SIG-M5 treated with dmso at 0.1 percent for 504 hours (cell line): ENCODE measurements at regions not wholly inside any gene's neighbourhood (a gene's known extent, or its start where the extent isn't known, plus 50 kb on each side); places are given as distances from the start of the nearest gene placed in this dataset.
"Not testable (repeated sequence)": the region's sequence is repeated elsewhere in the genome, so short reads cannot be mapped to it uniquely, and the experiment has no call there.

Experiments used
- DNase-seq: peaks from one replicate; lab custom pipeline; 2025; ENCODE audit not compliant: unreplicated experiment; lab: John Stamatoyannopoulos, UW

DNA sequence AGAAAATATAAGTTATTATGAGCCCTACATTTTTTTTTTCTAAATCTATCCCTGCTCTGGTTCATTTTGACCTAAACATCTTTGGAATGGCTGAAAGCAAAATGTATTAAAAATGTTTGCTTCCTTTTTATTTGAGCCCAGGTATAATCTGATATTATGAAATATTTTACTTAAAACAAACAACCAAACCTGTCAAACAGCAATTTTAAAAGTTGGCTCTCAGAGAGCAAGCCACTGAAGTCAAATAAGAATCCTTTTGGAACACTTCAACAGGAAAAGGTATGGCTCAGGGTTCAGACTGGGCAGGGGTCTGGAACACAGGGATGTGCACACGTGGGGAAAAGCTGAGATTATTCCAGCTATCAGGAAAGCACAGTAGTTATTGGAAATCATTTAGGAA is 782.9 kb downstream of the CCSER2 start:
- DNase-seq, result no peak

DNA sequence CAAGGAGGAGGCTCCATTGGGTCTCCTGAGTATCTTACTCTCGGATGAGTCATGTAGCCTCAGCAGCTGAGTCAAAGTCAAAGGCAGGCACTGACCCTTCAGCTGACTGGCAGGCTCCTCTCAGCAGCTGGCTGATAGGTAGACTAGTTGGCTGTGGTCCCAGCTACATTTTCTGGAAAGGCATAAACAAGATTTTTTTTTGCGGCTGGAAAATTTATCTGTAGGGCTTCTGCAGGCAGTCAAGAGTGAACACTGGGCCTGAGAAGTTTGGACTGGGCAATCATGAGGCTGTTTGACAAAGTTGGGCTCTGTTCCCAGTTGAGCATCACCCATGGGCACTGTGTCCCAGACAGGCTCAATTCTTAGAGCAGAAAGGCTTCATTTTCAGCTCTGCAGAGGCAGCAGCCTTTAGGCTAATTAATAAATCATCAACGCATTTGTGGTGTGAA is 796.2 kb downstream of the CCSER2 start:
- DNase-seq, result no peak

DNA sequence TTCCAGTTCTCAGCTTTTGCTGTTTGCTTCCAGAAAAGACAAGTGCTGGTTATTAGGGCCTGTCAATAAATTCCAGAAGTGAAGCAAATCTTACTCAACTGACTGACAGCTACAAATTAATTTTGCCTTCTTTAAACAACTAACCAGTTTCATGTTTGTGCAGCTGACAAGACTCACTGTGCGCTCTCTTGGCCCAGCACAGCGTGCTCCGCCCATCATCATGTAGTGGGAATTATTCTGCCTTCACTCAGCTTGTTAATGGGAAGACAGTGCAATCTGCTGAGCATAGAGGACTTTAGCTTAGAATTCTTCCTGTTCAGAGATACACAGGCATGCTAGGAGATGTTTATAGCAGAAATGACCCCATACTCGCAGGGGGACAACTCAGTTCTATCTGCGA is 808.9 kb downstream of the CCSER2 start:
- DNase-seq, result no peak

DNA sequence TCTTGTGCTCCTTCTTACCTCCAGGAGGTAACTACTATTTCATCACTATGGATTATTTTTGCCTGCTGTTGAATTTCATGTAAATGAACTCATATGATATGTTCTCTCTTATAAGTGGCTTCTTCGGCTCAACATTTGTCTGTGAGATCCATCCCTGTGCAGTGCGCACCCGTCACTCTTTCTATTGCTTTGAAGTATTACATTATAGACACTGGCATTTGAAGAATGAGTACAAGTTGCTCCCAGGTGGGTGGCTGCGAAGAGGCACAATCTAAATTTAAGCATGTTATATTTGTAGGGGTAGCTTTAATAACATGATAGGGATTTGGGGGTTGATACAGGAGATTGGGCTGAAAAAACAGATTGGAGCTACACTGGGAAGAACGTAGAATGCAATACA is 809.7 kb downstream of the CCSER2 start:
- DNase-seq, result no peak

DNA sequence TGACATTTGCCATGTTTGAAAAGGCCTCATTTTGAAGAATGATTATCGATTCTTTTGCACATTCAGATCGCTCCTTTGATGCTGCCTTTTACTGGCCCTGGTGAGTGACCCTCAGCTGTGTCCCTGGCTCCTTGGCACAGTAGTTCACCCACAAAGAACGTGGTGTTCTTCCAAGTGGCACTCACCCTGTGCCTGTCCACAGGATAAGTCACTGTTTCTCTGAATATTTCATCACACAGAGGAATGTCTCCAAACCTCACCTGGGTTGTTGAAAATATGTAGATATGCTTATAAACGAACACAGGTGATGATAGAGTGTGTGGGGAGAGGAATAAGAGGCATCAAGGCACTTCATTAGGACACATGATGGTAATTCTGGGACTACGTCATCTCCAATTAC is 810.7 kb downstream of the CCSER2 start:
- no peak for DNase-seq

DNA sequence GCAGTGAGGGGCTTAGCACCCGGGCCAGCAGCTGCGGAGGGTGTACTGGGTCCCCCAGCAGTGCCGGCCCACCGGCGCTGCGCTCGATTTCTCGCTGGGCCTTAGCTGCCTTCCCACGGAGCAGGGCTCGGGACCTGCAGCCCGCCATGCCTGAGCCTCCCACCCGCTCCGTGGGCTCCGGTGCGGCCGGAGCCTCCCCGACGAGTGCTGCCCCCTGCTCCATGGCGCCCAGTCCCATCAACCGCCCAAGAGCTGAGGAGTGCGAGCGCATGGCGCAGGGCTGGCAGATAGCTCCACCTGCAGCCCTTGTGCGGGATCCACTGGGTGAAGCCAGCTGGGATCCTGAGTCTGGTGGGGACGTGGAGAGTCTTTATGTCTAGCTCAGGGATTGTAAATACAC is 813.1 kb downstream of the CCSER2 start:
- not testable (repeated sequence) for DNase-seq

DNA sequence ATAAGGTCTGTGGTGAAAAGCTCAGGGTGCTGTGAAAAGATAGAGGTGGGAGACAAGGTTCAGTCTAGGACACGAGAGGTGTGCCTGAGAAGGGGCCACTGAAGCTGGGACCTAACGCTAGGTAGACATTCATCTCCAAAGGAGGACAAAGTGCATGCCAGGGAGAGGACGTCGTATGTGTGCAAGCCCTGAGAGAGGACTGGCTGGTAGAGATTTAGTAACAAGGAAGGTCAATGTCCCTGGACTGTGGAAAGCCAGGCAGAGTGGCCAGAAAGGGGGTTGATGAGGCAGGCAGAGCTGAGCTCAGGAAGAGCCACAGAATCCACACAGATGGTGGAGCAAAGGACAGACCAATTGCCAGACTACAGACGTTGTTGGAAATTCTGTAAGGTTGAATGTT is 817.6 kb downstream of the CCSER2 start:
- DNase-seq, result no peak

DNA sequence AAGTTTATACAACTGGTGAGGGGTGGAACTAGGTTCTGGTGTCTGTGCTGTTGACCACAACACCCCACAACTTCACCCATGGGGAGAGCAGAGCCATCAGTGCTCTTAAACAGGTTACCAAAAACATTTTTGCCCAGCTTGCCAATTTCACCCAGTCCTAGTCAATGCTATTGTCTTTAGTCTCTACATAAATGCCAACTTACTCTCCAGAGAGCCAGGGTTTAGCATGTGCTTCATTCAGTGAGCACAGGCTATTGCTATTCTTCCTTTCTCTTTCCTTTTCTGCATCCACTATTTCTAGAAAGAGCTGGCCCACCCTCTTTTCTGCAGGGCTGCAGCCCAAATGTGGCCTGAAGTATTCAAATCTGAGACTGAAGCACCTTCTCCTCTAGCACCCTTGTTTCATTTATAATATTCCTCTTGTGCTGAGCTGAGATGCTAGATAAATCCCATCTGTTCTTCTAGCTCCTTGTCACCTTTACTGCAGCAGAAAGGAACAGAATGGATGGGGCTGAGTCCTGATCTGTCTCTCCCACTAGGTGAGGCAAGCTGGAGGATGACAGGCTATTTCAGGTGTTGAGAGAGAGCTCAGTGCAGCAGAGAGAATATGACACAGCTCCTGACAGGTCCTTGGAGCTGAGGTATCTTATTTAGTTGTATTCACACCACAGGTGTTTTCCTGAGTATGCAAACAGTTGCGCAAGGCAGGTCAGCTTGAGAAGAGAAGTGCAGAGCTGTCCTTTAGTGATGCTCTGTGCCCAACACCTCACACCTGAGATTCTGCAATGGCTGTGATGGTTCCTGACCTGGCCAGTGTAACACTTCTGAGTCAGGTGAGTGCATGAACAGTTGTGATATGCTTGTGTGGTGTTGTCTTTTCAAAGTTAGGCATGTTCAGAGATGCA is 819.2 kb downstream of the CCSER2 start:
- no peak for DNase-seq

DNA sequence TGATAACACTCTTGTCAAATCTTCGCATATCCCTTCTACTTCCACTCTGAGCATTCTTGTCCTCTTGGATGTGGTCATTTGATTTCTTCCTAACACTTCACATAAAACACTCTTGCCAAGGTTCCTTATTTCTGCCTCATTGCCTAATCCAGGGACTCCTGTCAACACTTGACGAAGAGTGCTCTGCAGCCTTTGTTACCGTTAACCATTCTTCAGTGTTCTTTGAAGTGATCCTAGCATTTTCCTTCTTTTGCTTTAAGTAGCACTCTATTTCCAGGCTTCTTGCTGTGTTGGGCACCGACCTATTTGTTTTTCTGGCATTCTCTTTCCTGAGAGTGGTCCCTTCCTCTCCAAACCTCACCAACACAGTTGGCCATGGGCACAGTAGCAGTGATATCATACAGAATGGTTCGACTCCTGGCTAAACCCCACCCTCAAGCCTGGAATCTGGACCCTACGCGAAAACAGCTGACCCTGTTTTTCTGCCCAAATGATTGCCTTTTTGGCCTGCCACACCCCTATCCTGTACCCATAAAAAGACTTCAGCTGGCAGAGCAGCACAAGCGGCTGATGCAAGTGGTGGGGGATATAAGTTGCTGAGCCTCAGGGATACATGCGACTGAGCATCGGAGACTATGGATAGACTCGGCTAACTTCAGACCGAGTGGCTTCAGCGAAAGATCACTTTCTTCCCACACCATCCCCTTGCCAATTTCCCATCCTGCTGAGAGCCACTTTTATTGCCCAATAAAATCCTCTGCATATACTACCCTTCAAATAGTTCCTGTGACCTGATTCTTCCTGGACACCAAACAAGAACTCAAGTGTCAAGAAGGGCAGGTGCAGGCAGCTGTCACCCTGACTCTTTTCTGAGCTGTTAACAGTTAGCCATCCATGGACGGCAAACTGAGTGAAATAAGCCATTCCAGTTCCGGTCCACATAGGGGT is 820.6 kb downstream of the CCSER2 start:
- no peak for DNase-seq

DNA sequence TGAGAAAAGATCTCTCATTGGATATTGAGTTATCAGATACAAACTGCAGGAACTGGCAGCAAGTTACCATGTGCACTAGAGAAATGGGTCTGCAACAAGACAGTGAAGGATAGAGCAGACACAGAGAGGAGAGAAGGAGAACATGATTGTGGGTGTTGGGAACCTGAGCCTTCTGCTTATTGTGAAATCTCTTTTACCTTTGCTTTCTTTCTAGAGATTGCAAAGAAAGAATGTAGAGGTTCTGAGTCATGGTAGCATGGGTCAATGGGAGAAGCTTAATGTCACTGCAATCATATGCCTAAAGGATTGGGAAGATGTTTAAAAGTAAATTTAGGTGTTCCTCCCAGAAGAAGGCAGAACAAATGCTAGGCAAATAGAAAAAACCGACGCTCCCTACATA is 821.4 kb downstream of the CCSER2 start:
- no peak for DNase-seq

DNA sequence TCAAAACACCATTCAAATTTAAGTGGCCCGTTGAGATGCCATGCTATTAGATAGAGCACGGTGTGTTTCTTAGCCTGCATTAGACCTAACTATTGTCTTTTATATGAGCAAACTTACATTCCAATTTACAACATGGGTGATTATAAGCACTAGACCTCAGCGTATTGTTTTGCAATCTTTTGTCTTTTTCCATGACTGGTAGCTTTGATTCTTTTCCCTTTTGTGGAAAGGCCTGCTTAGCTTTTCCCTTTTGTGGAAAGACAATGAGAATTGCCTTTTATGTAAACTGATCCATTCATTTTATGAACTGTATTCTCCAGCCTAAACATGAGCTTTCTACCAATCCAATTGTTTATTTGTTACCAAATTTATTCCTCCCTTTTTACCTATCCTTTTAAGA is 823.1 kb downstream of the CCSER2 start:
- DNase-seq, result no peak

DNA sequence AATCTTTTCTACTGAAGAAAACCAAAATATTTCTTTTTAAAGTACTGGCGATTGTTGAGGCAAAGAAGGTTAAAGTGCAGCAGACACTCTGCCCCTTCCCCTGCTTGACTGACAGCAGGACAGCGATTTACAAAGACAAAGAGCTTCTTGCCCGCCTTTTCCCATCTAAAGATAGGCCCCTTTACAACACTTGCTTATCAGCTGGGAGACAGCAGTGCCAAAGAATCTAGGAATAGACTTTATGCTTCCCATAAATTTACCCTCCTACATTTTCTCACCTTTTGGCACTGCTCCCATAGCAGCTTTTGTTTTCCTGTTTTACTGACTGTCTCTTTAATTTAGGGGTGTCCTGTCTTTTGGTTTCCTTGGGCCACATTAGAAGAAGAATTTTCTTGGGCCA is 824.1 kb downstream of the CCSER2 start:
- DNase-seq, result no peak

DNA sequence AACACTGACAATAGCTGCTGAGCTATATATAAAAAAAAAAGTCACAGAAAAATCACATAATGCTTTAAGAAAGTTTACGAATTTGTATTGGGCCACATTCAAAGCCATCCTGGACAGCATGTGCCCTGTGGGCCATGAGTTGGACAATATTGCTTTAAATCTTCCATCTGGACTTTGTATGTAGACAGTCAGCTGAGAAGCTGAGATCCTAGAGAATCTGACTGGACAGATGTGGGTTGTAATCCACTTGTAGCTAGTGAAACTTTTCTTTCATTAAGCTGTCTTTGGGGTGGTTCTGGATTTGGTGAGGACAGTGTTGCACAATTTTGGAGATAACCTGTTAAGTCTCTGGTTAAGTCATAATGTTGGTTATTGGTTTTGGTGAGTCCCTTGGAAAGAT is 824.5 kb downstream of the CCSER2 start:
- no peak for DNase-seq

DNA sequence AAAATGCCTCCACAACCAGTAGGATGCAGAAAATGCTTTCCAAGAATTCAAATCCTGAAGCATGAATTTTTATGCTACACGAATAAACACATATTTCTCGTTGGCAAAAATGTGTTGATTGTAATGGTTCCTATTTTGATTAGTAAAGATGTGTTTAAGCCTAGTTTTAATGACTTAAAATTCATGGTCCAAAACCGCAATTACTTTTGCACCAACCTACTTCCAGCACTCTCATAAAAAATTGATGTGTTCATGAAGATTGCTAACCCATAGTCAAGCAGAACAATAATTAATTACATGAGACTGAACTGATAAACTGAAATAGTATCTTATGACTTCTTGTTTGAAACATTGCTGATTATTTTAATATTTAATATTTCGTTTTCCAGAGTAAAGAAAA is 828.8 kb downstream of the CCSER2 start:
- no peak for DNase-seq

DNA sequence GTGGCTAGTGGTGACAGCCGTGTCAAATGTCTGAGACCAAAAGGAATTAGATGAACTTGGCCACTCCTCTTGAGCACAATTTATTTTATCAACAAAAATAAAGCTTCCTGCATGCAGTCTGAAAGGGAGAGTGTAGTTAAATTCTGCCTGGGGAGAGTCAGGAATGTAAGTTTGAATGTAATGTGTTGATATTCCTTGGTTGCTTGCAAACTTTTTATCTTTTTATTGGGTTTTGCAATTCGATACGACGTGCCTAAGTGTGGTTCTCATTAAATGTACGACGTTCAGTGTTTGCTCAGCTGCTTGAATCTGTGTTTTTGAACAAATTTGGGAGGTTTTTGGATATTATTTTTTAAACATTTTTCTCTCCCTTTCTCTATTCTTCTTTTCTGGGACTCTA is 839.9 kb downstream of the CCSER2 start:
- DNase-seq, result no peak

DNA sequence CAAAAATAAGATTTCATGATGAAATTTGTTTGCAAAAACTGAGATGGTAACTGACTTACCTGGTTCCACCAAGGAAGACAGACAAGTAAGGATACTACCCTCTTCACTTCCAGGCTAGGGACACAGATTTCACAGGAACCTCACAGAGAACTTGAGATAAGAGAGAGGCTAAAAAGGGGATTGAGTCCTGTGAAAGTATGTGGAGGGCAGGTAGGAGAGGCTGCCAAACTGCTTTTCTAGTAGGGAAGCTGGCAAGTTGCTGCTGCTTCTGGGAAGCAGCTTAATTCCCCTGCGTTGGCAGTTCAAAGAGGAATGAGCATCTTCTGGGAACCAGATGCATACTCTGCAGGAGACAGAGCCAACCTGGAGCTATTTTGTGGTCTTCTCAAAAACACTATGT is 841.6 kb downstream of the CCSER2 start:
- DNase-seq, result no peak

DNA sequence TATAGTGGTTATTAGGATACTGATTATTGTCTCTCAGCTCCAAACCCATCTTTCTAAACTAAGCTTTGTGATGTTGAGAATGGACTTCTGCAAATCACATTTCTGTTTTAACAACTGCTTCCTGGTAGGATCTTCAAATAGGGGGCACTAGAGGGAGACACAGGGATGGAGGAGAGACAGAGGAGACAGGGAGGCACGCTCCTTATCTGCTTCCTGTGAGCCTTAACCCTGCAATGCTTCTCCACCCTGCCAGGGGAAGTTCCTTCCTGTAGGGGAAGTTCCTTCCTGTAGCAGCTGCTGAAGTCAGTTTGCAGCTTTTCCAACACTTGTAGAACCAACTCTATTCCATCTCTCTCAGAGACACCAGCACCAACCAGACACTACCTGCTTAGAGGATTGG is 847.2 kb downstream of the CCSER2 start:
- DNase-seq, result no peak

DNA sequence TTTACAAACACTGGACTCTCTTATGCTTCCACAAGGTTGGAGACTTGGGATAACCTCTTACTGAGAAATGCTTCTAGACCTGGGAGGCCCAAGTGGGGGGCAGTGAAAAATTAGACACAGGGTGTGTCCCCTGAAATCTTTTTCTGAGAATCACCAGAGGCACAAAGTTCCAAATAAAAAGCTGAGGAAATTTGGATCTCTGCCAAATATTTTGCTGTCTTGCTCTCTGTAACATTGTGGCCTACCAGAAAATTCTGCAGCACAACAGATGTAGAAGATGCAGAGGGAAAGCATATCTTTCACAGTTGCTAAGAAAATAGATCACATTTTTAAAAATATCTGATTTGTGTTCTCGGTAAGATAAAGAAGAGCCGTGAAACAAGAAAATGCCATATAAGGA is 849.4 kb downstream of the CCSER2 start:
- no peak for DNase-seq

DNA sequence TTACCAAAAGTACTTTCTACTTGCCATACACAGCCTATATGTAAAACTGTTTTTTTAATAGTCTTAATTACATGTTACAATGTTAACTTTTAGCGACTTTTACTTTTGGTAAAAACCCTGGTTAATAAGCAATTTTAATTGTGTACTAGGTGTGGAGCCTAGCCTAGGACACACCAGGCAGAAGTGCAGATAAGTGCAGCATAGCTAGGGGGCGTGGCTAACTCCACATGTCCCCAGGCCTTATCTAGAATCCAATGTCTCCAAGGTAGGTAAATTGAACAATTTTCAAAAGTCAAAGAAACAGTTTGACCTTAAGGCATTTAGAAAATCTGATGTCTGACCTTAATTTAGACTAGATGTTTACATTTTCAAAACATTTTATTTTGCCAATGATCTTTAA is 858.7 kb downstream of the CCSER2 start:
- DNase-seq, result no peak

DNA sequence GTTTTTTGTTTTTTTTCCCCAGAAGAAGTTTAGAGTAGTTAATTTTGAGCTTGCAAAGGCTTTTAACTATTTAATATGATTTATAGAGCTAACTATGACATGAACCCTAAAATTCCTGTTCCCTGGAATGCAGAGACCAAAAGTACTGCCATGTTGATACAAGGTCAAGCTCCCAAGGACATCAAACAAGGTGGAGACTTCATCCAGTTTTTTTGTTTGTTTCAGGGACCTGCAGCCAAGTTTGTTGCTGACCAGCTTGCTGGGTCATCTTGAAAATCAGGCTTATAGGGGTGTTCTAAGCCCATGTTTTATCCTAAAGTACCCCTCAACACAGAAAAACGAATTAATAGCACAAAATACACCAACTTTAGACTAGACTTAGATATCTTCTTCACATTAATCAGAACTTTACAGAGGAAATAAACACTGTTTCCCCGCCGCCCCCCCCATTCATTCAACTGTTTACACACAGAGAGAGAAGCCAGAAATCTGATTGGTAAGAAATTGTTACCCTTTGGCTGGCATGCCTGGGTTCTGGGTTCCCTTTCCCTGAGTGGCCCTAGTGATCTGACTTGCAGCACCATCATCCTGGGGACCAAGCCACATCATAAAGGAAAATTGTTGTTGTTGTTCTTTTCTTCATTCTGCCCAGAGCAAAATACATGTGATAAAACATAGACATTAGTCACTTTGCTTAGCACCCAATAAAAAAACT is 860.5 kb downstream of the CCSER2 start:
- no peak for DNase-seq

DNA sequence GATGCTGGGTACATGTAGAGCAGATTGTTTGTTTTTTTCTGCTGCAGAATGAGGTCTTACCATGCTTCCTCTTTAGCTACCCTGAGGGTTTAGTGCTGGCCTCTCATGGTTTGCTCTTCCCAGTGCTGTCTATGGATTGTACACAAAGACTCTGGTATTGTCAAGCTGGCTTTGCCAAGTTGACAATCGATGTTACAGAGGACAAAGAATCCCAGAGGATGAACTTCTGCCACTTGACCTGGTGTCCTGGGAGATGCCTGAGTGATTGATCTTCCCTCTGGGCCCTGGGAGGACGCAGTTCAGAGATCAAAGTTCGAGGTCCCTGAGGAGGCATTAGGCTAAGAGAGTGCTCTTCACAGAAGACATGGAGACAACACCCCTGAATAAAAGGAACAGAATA is 865.4 kb downstream of the CCSER2 start:
- DNase-seq, result no peak
